Peyer's patch (tissue), 4 donors: ENCODE measurements at regions not wholly inside any gene's neighbourhood (a gene's known extent, or its start where the extent isn't known, plus 50 kb on each side); places are given as distances from the start of the nearest gene placed in this dataset.

Experiments used
- DNase-seq, 3 donors: peaks; one replicate each; pipeline ENCODE4 v3.0.0-alpha.2; 2017 to 2019
- H3K27ac ChIP-seq, 4 donors: fragments of 200-600 bp; sonication (generic); one replicate each; pipeline ENCODE4 v1.5.1; 2016 to 2019
- H3K27me3 ChIP-seq, 2 donors: fragments of 200-600 bp; sonication (generic); one replicate each; pipeline ENCODE4 v1.5.1; 2019
- H3K36me3 ChIP-seq, 3 donors: fragments of 200-600 bp; sonication (generic); one replicate each; pipeline ENCODE4 v1.5.1; 2016 to 2019
- H3K4me1 ChIP-seq, 4 donors: fragments of 200-600 bp; sonication (generic); one replicate each; pipeline ENCODE4 v1.5.1; 2016 to 2019
- H3K4me3 ChIP-seq, 4 donors: fragments of 200-600 bp; sonication (generic); 1 replicate in 3 of 4; 2 replicates in 1 of 4; pipeline ENCODE4 v1.5.1; 2016 to 2019; ENCODE audit warnings: mild to moderate bottlenecking in 1 of 4
- H3K9me3 ChIP-seq, 4 donors: fragments of 200-600 bp; sonication (generic); one replicate each; pipeline ENCODE4 v1.5.1; 2016 to 2019; ENCODE audit warnings: mild to moderate bottlenecking in 1 of 4
- CTCF ChIP-seq, 6 experiments: fragments of 450-650 bp in 4 of 6; fragments of 200-600 bp in 2 of 6; sonication (generic) in 1 of 6; IDR thresholded peaks; one replicate each; pipeline ENCODE4 v1.5.1; 2017 to 2019; ENCODE audit warnings: antibody characterized with exemption in 6 of 6, mild to moderate bottlenecking in 3 of 6, moderate library complexity in 1 of 6
- POLR2A ChIP-seq, 2 donors: fragments of 450-650 bp; IDR thresholded peaks; one replicate each; pipeline ENCODE4 v1.5.1; 2017; ENCODE audit warnings: antibody characterized with exemption in 2 of 2, mild to moderate bottlenecking in 2 of 2, moderate library complexity in 2 of 2

GRCh38 chr3:66702126-66702525 lies 201.3 kb upstream of the LRIG1 start:
- Histone ChIP-seq H3K27me3 (no peaks in the 10 kb centered on the region), H3K4me1 (no peaks in the 10 kb centered on the region), H3K27ac (peak overlapping the region in 1 of 4 donors; percentile 42), H3K4me3 (no peak overlapping the region), H3K9me3 (no peaks in the 10 kb centered on the region), H3K36me3 (no peaks in the 10 kb centered on the region)
- no peak for DNase-seq
- TF ChIP-seq POLR2A (IDR thresholded peaks at IDR 0.05) (no peak), CTCF (IDR thresholded peaks at IDR 0.05) (no peak)

GRCh38 chr3:66703501-66703900 lies 202.7 kb upstream of the LRIG1 start:
- Histone ChIP-seq H3K36me3 (no peaks in the 10 kb centered on the region), H3K4me1 (no peaks in the 10 kb centered on the region), H3K27ac (no peak overlapping the region), H3K9me3 (no peaks in the 10 kb centered on the region), H3K4me3 (no peak overlapping the region), H3K27me3 (no peaks in the 10 kb centered on the region)
- no peak for DNase-seq
- TF ChIP-seq POLR2A (IDR thresholded peaks at IDR 0.05) (no peak), CTCF (IDR thresholded peaks at IDR 0.05) (no peak)

GRCh38 chr3:66705076-66705475 lies 204.3 kb upstream of the LRIG1 start:
- Histone ChIP-seq H3K27me3 (no peaks in the 10 kb centered on the region), H3K9me3 (no peaks in the 10 kb centered on the region), H3K27ac (no peak overlapping the region), H3K4me1 (no peaks in the 10 kb centered on the region), H3K36me3 (no peaks in the 10 kb centered on the region), H3K4me3 (no peak overlapping the region)
- TF ChIP-seq POLR2A (IDR thresholded peaks at IDR 0.05) (no peak), CTCF (IDR thresholded peaks at IDR 0.05) (no peak)
- no peak for DNase-seq

GRCh38 chr3:66706890-66707289 lies 206.1 kb upstream of the LRIG1 start:
- no peaks in the 10 kb centered on the region for H3K9me3 ChIP-seq
- no peaks in the 10 kb centered on the region for H3K4me1 ChIP-seq
- TF ChIP-seq POLR2A (IDR thresholded peaks at IDR 0.05) (no peak), CTCF (IDR thresholded peaks at IDR 0.05) (no peak)
- no peaks in the 10 kb centered on the region for H3K27me3 ChIP-seq
- no peak overlapping the region for H3K27ac ChIP-seq
- no peak for DNase-seq
- H3K4me3 ChIP-seq: no peak overlapping the region
- no peaks in the 10 kb centered on the region for H3K36me3 ChIP-seq

- no peak overlapping the region for H3K27ac ChIP-seq
- H3K4me3 ChIP-seq: no peak overlapping the region
- no peaks in the 10 kb centered on the region for H3K27me3 ChIP-seq
- no peaks in the 10 kb centered on the region for H3K36me3 ChIP-seq
- DNase-seq: no peak
- H3K4me1 ChIP-seq: no peaks in the 10 kb centered on the region
- H3K9me3 ChIP-seq: no peaks in the 10 kb centered on the region
- TF ChIP-seq POLR2A (IDR thresholded peaks at IDR 0.05) (no peak), CTCF (IDR thresholded peaks at IDR 0.05) (no peak)
Measured at GRCh38 chr3:66709532-66709931, 208.7 kb upstream of the LRIG1 start.

GRCh38 chr3:66712210-66712609 lies 211.4 kb upstream of the LRIG1 start:
- H3K27ac ChIP-seq: no peak overlapping the region
- no peak for DNase-seq
- no peak overlapping the region for H3K4me3 ChIP-seq

More at GRCh38 chr3:66712210-66712609, 211.4 kb upstream of the LRIG1 start:
- H3K27me3 ChIP-seq: no peaks in the 10 kb centered on the region
- H3K4me1 ChIP-seq: no peaks in the 10 kb centered on the region
- no peaks in the 10 kb centered on the region for H3K9me3 ChIP-seq
- no peak for TF ChIP-seq POLR2A (IDR thresholded peaks at IDR 0.05)
- no peaks in the 10 kb centered on the region for H3K36me3 ChIP-seq
